Stomach (tissue), 8 donors: ENCODE measurements at regions not wholly inside any gene's neighbourhood (a gene's known extent, or its start where the extent isn't known, plus 50 kb on each side); places are given as distances from the start of the nearest gene placed in this dataset.

Experiments
- DNase-seq, 2 donors: peaks; one replicate each; pipeline versions ENCODE4 v3.0.0 to v3.0.0-alpha.2; 2013 to 2019
- H3K27ac ChIP-seq, 5 donors: fragments of 200-600 bp in 4 of 5; sonication (generic) in 4 of 5; one replicate each; pipeline ENCODE4 v1.5.1; 2013 to 2019; ENCODE audit warnings: mild to moderate bottlenecking in 1 of 5, moderate library complexity in 1 of 5
- H3K27me3 ChIP-seq, 3 donors: fragments of 200-600 bp; sonication (generic); one replicate each; pipeline ENCODE4 v1.5.1; 2017 to 2019; ENCODE audit warnings: mixed run types in 1 of 3
- H3K36me3 ChIP-seq, 4 donors: fragments of 200-600 bp; sonication (generic); 1 replicate in 3 of 4; 2 replicates in 1 of 4; pipeline ENCODE4 v1.5.1; 2016 to 2019
- H3K4me1 ChIP-seq, 4 donors: fragments of 200-600 bp; sonication (generic); one replicate each; pipeline ENCODE4 v1.5.1; 2016 to 2019
- H3K4me3 ChIP-seq, 4 donors: fragments of 200-600 bp; sonication (generic) in 3 of 4; one replicate each; pipeline ENCODE4 v1.5.1; 2016 to 2019; ENCODE audit warnings: mild to moderate bottlenecking in 1 of 4
- H3K9me3 ChIP-seq, 4 donors: fragments of 200-600 bp; sonication (generic); one replicate each; pipeline ENCODE4 v1.5.1; 2016 to 2019
- EP300 ChIP-seq: sonication (generic); formaldehyde crosslinking; IDR thresholded peaks from one replicate; pipeline ENCODE4 v1.6.1; 2017; ENCODE audit warnings: antibody characterized with exemption
- POLR2A ChIP-seq, 4 donors: fragments of 450-650 bp; IDR thresholded peaks; one replicate each; pipeline ENCODE4 v1.6.1; 2016; ENCODE audit warnings: antibody characterized with exemption in 4 of 4, control low read depth in 2 of 4, mild to moderate bottlenecking in 1 of 4, moderate library complexity in 1 of 4
- POLR2AphosphoS5 ChIP-seq, 3 donors: sonication (generic); formaldehyde crosslinking; IDR thresholded peaks; one replicate each; pipeline ENCODE4 v1.6.1; 2016; ENCODE audit warnings: antibody characterized with exemption in 3 of 3
- WGBS, 5 donors: extraction: QIAGEN DNeasy Blood & Tissue Kit in 3 of 5; methylation state at CpG; one replicate each; pipeline versions ENCODE4 v1.1.5 to v1.1.7; 2013 to 2018; 5-methylcytosine and 5-hydroxymethylcytosine counted together
- intact Hi-C: fragments of 100-400 bp; cut with DNase I; formaldehyde crosslinking; loops from one replicate; pipeline ENCODE4 v1.15.1; 2023; ENCODE audit warnings: low total_unique reads
- TF ChIP-seq, protein P1 (sequence below), 7 experiments: fragments of 450-650 bp in 4 of 7; fragments of 200-600 bp in 3 of 7; sonication (generic) in 3 of 7; IDR thresholded peaks; one replicate each; pipeline ENCODE4 v1.5.1; 2016 to 2019; ENCODE audit warnings: antibody characterized with exemption in 7 of 7, control low read depth in 2 of 7, mild to moderate bottlenecking in 1 of 7
- donor health status: healthy with polysubstance abuse.
- donor health status: Bipolar disorder and iron deficiency.
- donor health status: healthy.

DNA sequence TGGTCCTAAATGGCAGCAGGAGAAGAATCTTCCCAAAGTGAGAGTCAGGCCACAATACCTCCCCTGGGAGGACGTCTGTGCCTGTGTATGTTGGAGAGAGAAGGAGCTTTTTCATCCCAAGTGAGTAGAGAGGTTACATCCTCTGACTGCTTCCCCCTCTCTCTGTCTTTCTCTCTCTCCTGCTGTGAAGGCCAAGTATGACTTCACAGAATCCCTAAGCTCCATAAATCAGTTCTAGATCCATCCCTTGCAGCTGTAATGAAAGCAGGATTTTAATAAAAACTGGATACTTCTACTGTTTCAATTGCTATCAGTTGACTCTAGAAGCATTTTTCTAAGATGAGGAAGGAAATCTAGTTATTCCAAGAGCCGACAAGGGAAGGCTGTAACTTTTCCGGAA, 389.1 kb upstream of the PROK2 start:
- H3K4me3 ChIP-seq, result no peak overlapping the region
- WGBS, 5 donors, result 42 to 69% (median 52%) methylated on average over 3 of the region's 3 CpGs
- H3K4me1 ChIP-seq, result peaks cover 12 to 51% (median 29%) of the 10 kb centered on the region in 4 donors
- no peaks in the 10 kb centered on the region for H3K9me3 ChIP-seq
- DNase-seq, result peak in 1 of 2 donors; percentile 77
- peak overlapping the region in 2 of 5 donors; percentile 38 to 82 for H3K27ac ChIP-seq
- no peak for TF ChIP-seq POLR2A (IDR thresholded peaks at IDR 0.05)
- TF ChIP-seq POLR2AphosphoS5 (IDR thresholded peaks at IDR 0.05), result no peak
- no peak for TF ChIP-seq EP300
- TF ChIP-seq, protein P1, sequence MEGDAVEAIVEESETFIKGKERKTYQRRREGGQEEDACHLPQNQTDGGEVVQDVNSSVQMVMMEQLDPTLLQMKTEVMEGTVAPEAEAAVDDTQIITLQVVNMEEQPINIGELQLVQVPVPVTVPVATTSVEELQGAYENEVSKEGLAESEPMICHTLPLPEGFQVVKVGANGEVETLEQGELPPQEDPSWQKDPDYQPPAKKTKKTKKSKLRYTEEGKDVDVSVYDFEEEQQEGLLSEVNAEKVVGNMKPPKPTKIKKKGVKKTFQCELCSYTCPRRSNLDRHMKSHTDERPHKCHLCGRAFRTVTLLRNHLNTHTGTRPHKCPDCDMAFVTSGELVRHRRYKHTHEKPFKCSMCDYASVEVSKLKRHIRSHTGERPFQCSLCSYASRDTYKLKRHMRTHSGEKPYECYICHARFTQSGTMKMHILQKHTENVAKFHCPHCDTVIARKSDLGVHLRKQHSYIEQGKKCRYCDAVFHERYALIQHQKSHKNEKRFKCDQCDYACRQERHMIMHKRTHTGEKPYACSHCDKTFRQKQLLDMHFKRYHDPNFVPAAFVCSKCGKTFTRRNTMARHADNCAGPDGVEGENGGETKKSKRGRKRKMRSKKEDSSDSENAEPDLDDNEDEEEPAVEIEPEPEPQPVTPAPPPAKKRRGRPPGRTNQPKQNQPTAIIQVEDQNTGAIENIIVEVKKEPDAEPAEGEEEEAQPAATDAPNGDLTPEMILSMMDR (IDR thresholded peaks at IDR 0.05), result no peak
- intact Hi-C loops, result no loop called here
- H3K36me3 ChIP-seq, result no peaks in the 10 kb centered on the region
- peaks cover 0 to 6% (median 0%) of the 10 kb centered on the region in 3 donors for H3K27me3 ChIP-seq

DNA sequence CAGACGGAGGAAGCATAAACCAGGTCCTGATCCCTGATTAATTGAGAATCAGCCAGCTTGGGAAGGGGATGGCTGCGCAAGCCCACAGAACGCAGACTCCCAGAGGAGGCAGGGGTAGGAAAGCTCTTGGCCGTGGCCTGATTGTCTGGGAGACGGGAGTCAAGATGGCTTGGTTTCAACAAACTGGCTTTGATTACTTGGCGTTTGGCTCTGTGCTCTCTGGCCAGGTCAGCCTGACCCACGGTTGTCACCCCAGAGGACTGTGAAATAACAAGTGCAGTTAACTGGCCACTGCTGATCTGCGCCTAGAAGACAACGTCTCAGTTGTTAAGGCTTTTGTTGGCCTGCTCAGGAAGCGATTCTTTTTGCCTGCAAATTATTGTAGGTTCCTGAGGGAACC, 387.0 kb upstream of the PROK2 start:
- peaks cover 3 to 40% (median 21%) of the 10 kb centered on the region in 4 donors for H3K4me1 ChIP-seq
- no peaks in the 10 kb centered on the region for H3K9me3 ChIP-seq
- intact Hi-C loops, result no loop called here
- H3K27ac ChIP-seq, result peak overlapping the region in 4 of 5 donors; percentile 38 to 82 (median 66)
- no peak for DNase-seq
- 53 to 73% (median 64%) methylated on average over 9 to 10 of the region's 10 CpGs for WGBS, 5 donors
- no peaks in the 10 kb centered on the region for H3K27me3 ChIP-seq
- H3K36me3 ChIP-seq, result no peaks in the 10 kb centered on the region
- TF ChIP-seq POLR2AphosphoS5 (IDR thresholded peaks at IDR 0.05) (no peak), EP300 (no peak), POLR2A (IDR thresholded peaks at IDR 0.05) (no peak)
- TF ChIP-seq, protein P1 (IDR thresholded peaks at IDR 0.05), result no peak
- no peak overlapping the region for H3K4me3 ChIP-seq

DNA sequence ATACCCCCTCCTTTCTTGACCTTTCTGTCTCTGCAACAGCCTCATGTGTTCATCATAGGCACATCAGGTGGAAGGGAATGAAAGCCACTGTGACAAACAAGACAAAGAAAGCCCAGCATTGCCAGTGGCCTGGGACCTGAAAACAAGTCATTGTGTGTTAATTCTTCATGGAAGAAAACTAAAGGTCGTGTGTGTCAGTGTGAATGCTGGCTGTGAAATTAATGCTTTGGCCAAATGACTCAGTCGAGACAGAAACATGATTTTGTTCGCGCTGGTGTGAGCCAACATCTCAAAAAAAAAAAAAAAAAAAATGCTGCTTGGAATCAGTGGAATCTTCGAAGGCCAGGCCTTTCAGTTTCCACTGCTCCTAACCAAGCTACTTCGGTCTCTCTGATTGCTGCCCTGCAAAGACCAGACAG, 386.5 kb upstream of the PROK2 start:
- Histone ChIP-seq H3K9me3 (no peaks in the 10 kb centered on the region), H3K27ac (peak overlapping the region in 4 of 5 donors; percentile 38 to 82 (median 66)), H3K4me3 (no peak overlapping the region), H3K27me3 (no peaks in the 10 kb centered on the region), H3K4me1 (peaks cover 0 to 36% (median 16%) of the 10 kb centered on the region in 4 donors), H3K36me3 (no peaks in the 10 kb centered on the region)
- WGBS, 5 donors, result 51 to 80% (median 64%) methylated on average over 6 of the region's 6 CpGs
- peak in 1 of 2 donors; percentile 33 for DNase-seq
- intact Hi-C loops, result no loop called here
- no peak for TF ChIP-seq POLR2A (IDR thresholded peaks at IDR 0.05)
- peak in 1 of 3 donors; percentile 43 for TF ChIP-seq POLR2AphosphoS5 (IDR thresholded peaks at IDR 0.05)
- TF ChIP-seq, protein P1 (IDR thresholded peaks at IDR 0.05), result no peak
- TF ChIP-seq EP300, result no peak

DNA sequence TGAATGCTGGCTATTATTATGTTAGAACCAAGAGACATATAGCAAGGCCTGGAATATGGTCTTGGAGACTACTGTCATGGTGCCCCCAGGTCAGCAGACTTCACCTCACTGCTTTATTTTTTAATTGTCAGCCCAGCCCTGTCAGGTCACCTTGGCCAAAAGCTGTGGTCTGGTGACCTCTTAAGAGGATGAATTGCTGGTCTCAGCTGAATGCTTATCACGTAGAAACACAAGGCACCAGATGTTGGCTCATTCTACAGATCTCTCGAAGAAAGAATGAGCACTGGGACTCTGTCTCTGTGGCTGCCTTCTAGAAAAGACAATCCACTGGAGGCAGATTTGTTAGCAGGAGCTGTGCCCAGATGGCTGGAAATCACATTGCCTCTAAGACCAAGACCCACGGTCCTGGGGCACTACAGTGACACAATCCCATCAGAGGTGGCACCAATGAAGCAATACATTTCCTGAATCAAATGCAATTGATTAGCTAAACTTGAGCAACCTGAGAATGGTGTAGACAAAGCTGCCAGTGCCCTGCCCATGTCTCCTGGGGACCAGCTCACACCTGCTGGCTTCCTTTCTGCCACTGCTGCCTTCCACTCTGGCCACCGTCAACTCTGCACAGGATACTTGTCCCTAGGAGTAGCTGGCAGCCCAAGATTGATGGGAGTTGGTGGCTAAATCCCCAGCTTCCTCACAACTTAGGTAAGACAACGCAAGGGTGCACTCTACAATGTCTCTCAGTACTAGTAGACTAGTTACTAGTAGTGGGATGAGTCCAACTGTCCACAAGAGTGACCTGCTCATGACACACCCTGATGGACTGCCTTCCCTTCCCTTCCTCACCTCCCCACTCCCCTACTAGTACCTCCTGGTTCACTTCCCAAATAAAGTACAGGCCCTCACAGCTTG, 384.9 kb upstream of the PROK2 start:
- peaks cover 0 to 34% (median 14%) of the 10 kb centered on the region in 4 donors for H3K4me1 ChIP-seq
- TF ChIP-seq, protein P1 (IDR thresholded peaks at IDR 0.05), result no peak
- no peak for TF ChIP-seq POLR2AphosphoS5 (IDR thresholded peaks at IDR 0.05)
- TF ChIP-seq POLR2A (IDR thresholded peaks at IDR 0.05), result no peak
- no peak for TF ChIP-seq EP300
- no peaks in the 10 kb centered on the region for H3K36me3 ChIP-seq
- intact Hi-C loops, result no loop called here
- no peaks in the 10 kb centered on the region for H3K27me3 ChIP-seq
- no peak for DNase-seq
- no peak overlapping the region for H3K27ac ChIP-seq
- no peak overlapping the region for H3K4me3 ChIP-seq
- no peaks in the 10 kb centered on the region for H3K9me3 ChIP-seq
- 89 to 99% (median 93%) methylated on average over 5 of the region's 5 CpGs for WGBS, 5 donors
